HG02943 (cell line): ENCODE measurements at regions not wholly inside any gene's neighbourhood (a gene's known extent, or its start where the extent isn't known, plus 50 kb on each side); places are given as distances from the start of the nearest gene placed in this dataset.

Source experiments
- ATAC-seq: cut with Tn5 transposase; IDR thresholded peaks from one replicate; pipeline ENCODE4 v1.9.1; 2021; ENCODE audit warnings: mild to moderate bottlenecking, low read depth, moderate library complexity; ENCODE audit not compliant: unreplicated experiment

DNA sequence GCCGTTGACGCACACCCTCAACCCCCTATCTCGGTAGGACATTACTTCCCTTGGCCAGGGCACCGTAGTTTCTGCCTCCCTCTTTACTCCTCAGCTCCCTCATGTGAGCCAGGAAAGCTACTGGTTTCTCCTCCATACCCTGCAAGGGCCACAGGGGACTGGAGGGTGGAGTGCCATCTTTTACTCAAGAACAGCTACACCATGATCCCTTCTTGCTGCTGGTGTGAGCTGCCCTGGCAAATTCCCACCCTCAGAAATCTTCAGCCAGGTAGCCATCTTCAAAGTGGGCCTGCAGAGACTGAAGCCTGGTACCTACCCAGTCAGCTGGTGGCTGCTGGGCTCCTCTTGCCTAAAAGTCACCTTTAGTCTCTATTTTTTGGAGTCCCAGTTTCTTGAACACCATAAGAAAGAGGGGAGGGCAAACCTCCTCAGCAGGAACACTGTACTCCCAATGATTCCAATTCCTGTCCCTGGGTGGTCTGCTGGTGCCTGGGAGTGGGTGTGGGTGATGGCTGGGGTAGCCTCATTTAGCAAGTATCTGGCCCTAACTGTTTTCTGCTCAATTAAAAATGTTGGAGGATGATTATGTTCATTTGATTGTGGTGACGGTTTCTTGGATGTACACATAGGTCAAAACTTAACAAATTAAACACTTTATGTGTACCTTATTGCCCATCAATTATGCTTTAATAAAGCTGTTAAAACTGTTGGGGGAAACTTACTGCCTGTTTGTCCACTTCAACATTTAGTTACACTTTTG is 105.0 kb upstream of the NPY start:
- ATAC-seq, result no peak

GRCh38 chr7:24191362-24191761 is 92.6 kb upstream of the NPY start:
- no peak for ATAC-seq

- ATAC-seq, result no peak
Observed at GRCh38 chr7:24192053-24192452, 91.9 kb upstream of the NPY start.

DNA sequence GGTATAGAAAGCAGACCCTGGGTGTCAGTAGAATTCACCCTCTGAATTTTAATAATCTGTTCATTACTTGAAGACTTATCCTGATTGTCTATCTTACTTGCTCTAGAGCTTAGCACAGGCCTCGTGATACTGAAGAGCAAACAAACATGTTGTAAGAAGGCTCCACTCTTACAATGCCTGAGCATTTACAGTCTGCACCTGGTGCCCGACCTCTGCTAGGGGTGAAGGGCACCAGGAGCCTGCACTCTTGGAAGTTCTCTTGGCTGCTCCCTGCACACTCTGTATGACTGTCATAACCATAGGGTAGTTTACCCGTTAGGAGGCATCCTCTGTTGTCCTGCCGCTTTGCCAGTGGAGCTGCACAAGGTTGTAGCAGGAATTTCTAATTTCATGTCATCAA is 91.3 kb upstream of the NPY start:
- no peak for ATAC-seq

DNA sequence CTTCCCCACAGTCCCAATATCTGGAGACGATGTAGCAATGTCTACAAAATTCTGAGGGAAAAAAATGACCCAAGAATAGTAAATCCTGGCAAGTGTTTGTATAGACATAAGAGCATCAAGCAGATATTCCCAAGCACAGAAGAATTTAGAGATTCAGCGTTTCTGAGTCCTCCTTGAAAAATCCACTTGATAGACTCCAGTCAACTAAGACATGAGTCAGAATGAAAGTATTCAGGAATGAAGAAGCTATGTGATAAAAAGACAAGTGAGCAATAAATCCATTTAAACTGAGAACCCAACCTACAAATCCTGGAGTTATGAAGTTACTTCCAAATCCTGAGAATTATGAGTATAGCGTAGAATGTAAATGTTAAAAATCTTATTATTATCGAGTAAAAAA is 86.1 kb upstream of the NPY start:
- no peak for ATAC-seq

GRCh38 chr7:24199978-24200377 is 84.0 kb upstream of the NPY start:
- ATAC-seq, result no peak

GRCh38 chr7:24200407-24200966 is 83.5 kb upstream of the NPY start:
- no peak for ATAC-seq

DNA sequence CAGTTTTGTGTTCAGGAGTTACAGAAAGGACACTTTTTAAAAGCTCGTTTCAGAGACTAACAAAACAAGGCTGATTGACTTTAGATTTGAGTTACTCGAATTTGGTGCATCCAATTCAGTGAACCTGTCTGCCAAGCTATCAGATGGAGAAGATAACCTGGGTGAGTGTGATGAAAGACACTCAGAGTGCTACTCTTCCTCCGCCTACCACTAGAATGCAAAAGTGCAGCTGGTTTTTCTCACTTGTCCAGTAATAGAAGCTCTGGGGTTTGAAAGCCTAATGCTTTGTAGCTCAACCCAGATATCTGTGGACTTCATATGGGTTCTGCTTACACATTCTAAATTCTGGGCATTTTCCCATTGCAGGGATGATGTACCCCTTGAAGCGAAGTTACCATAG is 82.8 kb upstream of the NPY start:
- no peak for ATAC-seq

GRCh38 chr7:24212073-24212472 is 71.9 kb upstream of the NPY start:
- no peak for ATAC-seq

GRCh38 chr7:24213311-24213710 is 70.7 kb upstream of the NPY start:
- no peak for ATAC-seq

DNA sequence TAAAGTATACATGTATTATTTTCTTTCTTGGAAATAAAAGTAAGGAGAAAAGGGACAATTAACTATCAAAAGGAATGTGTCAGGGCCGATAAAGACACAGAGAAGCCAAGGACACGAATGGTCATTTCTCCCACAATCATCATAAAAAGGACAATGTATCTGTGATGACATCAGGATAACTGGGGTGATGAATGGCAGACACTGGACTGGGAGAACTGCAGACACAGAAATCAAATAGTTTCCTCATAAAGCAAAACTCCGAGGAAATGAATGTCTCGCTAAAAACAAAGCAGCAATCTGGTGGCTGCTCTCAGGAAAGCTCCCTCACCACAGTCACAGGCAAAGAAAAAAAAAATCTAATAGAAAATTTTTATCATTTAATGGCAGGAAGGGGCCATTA is 69.3 kb upstream of the NPY start:
- no peak for ATAC-seq

DNA sequence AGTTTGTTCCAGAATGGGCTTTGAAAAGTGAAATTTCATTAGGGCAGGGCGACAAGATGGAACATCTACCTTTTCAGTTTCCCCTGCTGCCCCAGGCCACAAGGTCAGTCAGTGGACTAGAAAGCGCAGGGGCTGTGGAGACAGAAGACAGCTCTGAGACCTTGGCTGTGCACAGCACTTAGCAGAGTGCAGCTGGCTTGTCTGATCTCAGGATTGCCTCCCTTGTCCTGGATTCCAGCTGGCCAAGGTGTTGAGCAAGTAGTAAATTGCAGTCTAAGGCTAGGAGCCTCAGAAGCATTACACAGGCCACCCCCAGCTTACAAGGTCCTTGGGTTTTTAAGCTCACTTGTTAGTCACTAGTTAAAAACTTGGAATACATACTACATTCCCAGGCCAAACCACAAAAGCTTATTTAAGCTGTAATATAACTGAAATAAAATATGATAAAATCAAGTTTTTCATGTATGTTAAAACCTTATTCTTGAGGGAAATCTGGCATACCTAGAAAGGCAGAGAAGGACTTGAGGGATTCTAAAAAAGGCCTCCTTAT is 67.3 kb upstream of the NPY start:
- no peak for ATAC-seq

GRCh38 chr7:24221500-24221899 is 62.5 kb upstream of the NPY start:
- ATAC-seq, result no peak

DNA sequence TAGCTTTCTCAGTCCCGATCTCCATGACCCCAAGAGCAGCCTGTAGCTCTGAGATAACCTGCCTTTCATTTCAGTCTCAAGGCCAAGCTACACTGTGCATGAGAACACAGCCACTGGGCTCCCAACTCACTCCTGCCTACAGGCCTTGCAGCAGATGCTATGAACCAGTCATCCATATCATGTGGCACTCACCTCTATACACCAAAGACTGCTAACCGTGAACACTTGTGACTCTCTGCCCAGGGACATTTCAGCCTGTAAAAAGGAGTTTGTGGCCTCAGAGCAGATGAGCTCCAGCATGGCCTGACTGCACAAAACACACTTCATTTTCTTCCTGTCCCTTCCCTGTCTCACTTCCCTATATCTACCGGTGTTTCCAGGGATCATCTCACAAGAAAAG is 56.9 kb upstream of the NPY start:
- peak; percentile 53 for ATAC-seq

DNA sequence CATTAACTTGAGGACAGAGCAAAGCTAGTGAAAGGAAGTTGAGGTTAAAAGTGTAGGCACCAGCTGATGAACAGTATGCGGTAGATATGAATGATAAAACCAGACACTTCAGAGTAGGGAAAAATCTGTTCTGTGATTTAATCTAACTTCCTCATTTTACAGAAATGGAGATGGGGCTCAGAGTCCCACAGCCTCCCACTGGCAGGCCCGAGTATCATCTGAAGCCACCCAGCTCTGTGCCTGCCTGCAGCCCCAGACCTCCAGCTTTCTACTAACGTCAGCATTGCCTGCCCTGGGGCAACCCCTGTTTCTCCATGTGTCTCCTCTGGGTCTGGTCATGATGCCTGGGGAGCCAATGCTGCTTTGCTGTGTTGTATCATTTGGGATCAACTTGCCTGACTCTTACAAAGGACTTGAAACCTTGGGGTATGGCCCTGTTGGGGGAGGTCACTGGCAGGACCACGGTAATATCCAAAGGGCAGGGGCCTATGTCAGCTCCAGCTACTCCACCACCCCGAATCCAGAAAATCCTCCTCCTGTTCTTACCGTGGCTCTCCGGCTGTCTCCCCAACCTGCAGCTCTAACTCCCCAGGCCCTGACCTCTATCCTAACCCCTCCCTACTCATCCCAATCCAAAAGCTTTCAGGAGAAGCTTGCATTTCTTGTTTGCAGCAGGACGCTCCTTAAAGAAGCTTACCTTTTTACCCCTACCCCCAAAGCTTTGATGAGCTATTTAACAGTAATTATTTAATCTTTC is 56.2 kb upstream of the NPY start:
- peak; percentile 84 for ATAC-seq

DNA sequence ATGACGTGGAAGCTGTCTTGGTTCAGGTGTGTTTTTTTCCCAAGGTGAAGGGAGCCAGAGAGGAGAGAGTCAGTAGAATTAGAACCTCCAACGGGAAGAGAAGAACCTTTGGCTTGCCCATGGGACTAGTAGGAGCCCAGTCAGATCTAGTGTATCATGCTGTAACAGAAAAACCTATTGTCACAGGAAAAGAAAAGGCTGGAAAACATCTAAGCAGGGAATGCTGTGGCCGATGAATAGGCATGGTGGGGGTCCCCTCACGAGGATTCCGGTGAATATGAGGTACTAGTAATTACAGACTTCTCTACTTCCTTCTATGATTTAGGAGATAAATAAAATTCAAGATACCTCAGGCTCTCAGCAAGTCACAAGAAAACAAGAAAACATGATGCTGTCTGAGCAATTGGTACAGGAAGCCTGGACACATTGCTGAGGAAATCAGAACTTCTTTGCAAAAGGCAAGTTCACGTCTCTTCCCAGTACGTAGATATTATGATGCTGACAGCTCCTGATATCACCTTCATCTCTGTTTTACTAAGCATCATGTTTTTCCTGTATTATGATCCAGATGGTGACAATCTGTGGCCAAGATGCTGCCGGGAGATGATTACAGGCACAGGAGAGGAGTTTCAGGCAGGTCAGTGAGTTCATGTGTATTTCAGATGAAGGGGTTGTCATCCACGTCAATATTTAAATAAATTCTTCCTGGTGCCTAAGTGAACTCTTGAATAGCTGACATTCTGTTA is 54.3 kb upstream of the NPY start:
- ATAC-seq, result no peak

- ATAC-seq, result no peak
Observed at GRCh38 chr7:24231493-24231892, 52.5 kb upstream of the NPY start.

- no peak for ATAC-seq
Observed at GRCh38 chr7:24233386-24233785, 50.6 kb upstream of the NPY start.
